Neural progenitor cell (in vitro differentiated cells): ENCODE measurements at regions not wholly inside any gene's neighbourhood (a gene's known extent, or its start where the extent isn't known, plus 50 kb on each side); places are given as distances from the start of the nearest gene placed in this dataset.

Experiments used
- CTCF ChIP-seq: fragments of 200-600 bp; sonication (generic); IDR thresholded peaks from 2 replicates; pipeline ENCODE4 v1.5.1; 2017; ENCODE audit warnings: antibody characterized with exemption, mild to moderate bottlenecking
- EZH2 ChIP-seq: fragments of 200-600 bp; sonication (generic); IDR thresholded peaks from 2 replicates; pipeline ENCODE4 v1.6.1; 2017; ENCODE audit warnings: antibody characterized with exemption, mild to moderate bottlenecking, moderate library complexity

DNA sequence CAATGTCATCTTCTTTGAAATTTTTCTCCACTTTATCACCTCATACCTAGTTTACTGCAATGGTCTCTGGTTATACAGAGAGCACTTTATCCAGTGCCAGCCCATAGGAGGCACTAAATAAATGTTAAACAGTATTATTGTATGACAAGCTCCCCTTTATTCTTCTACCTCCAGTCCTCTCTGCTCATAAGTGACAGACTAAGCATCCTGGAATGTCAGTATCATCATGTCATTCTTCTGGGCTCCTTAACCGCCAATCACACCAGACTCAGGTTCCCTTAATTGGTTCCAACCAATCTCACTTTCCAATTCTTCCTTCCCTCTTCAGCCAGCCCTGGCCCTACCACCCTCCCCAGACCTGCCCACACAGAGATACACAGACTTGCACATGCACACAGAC lies 93.1 kb downstream of the RPL27A start:
- TF ChIP-seq EZH2: no peak
- TF ChIP-seq CTCF: no peak
